Activated effector memory CD4-positive, alpha-beta T cell treated with anti-CD3 and anti-CD28 coated beads, Interleukin-2, amount 50 U/mL, for 16 hours (primary cell): ENCODE measurements at regions not wholly inside any gene's neighbourhood (a gene's known extent, or its start where the extent isn't known, plus 50 kb on each side); places are given as distances from the start of the nearest gene placed in this dataset.
A peak's percentile ranks its signal among the peaks of the same experiment; 100 is the strongest.

Experiments used
- DNase-seq: peaks from one replicate; pipeline ENCODE4 v3.0.0-alpha.2; 2020

DNA sequence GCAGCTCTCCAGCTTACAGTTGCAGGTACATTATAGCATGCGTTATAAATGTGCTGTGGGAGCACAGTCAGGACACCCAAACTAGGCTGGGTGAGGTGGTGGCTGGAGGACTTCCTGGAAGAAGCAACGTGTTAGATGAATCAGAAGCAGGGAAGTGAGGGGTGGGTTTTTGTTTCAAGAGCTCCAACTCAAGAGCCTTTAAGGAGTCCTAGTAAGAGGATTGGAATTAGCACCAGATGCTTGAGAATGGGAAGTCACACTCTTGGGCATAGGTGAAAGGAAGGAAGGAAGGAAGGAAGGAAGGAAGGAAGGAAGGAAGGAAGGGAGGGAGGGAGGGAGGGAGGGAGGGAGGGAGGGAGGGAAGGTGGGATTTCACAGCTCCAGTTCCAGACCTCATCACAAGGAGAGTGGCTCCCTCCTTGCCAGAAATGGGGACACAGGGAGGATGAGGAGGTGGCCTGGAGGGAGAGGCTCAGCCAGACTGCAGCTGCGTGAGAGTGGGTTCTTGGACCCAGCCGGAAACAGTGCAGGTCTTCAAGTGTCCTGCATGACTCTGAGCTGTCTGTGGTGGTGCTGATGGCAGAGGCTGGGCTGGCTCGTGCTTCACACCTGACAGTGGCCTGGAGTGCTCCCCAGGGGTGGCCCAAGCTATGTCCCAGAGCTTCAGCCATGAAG is 115.7 kb upstream of the GSC start:
- DNase-seq: peak; percentile 45

DNA sequence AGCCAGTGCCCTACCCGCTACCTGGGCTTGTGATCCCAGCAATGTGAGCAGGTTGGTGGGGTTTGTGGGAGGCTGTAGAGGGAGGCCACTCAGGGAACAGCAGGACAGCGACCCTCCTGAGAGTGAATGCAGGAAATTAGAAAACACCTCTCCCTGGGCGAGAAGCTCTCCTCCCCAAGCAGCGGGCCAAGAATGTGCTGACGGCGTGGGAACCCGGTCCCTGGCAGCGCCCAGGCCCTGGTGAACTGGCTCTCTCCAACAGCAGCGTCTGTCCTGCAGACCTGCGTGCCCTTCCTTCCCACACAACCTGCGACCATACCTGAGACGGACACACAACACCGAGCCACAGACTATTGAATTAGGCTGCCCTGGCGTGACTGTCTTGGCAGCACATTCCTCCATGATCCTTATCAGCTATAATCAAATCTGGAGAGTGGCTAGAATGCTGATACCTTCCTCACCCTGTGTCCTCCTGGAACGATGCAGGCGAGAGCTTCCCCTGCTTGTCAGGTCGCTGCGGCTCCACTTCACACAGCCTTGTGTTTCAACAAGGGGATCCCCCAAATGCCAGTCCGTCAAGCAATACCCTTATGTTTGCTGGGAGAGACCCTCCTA is 114.8 kb upstream of the GSC start:
- no peak for DNase-seq

DNA sequence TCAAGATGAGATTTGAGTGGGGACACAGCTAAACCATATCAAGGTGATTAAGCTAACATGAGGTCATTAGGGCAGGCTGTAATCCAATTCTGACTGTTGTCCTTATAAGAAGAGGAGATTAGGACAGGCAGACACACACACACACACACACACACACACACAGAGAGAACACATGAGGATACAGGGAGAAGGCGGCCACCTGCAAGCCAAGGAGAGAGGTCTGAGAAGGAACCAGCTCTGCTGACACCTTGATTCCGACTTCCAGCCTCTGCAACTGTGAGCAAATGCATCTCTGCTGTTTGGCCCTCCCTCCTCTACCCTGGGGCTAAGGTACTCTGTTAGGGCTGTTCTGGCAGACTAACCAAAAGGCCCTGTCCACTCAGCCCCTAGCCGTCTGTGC is 112.5 kb upstream of the GSC start:
- no peak for DNase-seq

DNA sequence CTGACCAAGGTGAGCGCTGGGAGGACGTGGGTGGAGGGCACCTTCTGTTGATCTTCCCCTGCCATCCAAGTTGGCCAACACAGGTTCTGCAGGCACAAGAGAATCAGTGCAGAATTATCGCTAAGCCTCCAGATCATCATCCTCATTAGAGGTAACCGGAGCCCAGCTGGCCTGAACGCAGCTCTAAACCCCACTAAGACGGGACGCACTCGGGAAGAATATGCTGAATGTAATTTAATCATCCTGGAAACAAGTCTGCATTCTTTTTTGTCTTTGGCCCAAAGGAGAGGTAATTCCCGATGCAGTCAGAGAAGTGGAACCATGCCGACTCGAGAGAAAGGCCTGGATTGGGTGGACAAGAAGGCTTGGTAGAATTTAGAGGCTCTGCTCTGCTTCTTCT is 111.0 kb upstream of the GSC start:
- DNase-seq: no peak

DNA sequence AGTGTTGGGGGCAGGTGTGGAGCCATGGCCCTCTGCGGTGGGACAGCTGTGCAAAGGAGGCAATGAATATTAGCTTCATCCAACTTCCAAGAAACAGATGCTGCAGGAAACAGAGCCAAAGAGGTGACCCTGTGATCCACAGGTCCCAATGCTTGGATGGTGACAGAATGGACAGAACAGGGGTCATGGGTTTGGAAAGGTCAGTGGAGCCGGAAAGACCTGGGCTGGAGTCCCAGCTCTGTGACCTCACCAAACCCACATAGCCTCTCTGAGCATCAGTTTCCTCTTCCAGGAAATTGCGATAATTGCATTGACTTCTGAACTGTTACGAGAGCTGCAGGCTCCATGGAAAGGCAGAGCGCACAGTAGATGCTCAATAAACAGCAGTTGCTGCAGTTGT is 110.2 kb upstream of the GSC start:
- no peak for DNase-seq

DNA sequence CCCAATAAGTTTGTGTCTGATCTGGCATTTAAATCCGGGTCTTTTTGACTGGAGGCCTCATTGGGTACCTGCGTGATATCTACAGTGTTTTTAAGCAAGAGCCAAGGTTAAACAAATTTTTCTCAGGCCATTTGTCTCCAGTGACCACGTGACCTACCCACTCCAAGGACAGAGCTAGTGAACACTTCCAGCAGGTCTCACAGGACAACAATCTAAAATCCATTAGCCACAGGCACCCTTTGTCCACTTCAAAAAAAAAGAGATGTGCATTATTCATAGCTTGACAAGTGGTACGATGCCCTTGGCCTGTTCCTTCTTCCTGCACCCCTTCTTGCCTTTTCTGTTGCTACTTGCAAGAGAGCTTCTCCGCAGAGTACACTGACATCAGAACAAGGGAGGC is 109.6 kb upstream of the GSC start:
- no peak for DNase-seq

DNA sequence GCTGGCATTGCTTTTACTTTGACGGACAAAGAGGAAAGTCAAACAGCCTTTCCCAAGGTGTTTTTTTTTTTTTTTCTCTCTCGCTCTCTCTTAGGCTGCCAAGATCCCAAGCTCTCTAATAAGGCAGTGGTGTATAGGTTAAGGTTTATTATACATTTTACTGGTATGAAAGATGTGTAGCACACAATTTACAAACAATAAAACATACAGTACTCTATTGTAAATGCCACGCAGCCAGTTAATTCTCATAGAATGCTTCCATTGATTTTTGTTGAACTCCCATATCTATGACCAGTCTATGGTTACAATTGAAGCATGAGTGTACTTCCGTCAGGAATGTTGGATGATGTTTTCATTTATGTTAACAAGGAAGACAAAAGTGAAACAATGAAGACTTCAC is 106.4 kb upstream of the GSC start:
- DNase-seq: no peak

DNA sequence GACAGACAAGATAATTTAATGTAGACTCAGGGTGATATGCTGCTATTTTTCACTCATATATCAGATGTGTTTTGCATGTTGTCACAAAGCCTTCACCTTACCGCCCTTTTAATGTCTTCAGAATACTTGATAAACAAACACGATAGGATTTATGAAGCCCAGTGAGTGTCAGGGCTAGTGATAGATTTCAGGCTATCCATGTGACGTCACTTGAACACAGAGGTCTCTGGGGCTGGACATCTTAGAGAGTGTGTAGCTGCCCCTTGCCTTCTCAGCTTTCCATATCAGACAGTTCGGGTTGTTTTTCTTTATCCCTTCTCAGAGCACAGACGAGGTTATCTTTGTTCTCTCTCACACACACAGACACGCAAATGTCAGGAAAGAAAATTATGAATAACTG is 105.3 kb upstream of the GSC start:
- DNase-seq: no peak

DNA sequence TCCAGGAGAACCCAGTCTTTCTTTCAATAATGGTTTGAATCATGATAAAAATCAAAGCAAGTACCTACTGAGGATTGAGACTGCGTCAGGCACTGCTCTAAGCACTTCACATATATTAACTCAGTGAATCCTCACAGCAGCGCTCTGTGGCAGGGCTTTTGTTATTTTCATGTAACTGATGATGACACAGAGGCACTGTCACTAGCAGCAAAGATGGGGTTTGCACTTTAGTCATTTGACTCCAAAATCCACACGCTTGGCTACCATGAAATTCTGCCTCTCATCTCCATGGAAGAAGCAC is 98.8 kb upstream of the GSC start:
- no peak for DNase-seq

DNA sequence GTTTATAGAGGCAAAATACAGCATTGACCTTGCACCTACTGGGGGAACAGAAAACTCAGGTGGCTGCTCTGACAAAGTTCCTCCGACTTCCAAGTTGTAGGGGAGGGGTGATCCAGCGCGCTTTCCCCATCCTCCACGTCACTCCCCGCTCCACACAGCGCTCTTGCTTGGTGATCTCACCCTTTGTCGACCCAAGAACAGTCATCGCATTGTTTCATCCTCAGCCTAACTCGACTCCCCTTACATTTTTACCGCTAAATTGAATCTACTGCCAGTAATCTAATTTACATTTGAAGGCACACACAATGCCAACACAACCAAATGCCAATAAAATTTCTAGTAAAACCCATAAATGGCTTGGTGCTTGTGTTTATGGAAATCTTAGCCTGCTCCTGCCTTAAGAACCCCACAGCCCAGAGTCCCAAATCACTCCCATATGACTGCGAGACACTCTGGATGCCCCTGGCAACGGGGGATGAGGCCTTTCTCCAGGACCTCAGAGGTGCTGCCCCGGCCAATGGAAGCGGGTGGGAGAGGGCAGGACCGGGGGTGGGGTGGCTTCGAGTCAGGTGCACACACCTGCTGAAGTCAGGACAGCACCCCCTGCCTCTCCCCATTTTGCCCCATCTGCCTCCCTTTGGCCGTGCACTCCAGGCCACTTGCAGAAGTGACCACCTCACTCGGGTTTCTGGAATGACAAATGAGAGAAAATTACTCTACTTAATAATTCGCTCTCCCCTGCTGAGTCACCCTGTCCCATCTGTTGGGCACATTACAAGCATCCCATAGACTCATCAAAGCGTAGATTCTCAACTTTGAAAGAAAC is 98.2 kb upstream of the GSC start:
- no peak for DNase-seq

DNA sequence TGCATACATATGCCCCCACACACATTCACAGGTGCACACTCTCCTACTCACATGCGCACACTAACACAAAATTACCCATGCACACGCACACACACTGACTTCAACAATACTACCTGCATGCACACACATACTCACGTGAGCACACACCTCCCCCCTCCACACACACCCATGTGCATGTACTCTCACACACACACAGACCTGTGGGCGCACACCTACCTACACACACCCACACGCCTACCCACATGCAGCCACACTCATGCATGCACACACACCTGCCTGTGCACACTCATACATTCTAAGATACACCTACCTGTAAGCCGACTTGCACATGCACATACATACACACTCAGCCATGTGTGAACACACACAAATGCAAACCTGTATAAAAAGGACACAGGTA is 97.3 kb upstream of the GSC start:
- DNase-seq: no peak

DNA sequence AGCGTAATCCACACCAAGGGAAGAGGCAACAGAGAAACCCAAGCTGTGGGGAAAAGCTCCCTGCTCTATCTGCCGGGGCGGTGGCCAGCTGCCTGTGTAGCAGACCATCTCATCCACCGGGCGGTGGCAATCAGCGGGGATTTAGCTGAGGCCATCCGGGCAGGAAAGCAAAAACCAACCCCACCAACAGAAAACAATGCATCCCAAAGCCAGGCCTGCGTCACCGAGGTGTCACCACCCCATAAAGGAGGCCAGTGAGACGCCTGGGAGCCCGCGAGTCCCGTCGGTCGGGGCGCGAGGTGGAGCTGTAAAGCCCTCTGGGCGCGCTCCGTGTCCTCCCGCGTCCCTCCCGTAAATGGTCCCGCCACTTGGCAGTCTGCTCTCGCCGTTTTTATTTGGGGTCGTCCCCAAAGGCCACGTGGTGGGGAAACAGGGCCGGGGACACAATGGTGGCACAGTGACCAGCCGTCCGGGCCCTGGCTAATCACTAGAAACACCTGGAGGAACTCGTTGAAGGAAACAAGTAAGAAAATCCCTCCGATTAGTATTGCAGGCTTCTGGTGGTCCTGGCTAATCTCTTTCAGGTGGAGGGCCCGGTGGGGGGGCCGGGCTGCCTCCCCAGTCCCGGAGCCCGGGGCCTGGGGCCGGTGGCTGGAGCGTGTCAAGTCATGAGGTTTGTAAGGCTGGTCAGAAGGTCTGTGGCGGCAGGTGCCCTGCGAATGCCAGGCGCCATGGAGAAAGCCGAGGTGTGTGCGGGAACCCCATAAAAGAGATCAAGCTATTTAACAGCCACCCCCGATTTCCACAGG is 94.7 kb upstream of the GSC start:
- DNase-seq: no peak

DNA sequence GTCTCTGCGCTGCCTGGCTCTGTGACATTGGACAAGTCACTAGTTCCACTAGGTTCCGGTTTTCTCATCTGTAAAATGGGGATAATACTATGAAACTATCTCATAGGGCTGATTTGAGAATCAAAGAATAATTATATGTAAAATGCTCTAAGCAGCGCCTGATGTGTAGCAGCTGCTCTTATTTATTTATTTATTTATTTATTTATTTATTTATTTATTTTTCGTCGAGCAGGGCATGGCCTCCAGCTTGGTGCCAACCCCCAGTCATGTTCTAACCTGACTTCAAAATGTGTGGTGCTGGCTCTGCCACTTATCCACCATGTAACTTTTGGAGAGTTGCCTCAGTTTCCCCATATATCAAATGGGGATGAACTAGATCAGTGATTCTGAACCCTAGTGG is 93.5 kb upstream of the GSC start:
- no peak for DNase-seq

DNA sequence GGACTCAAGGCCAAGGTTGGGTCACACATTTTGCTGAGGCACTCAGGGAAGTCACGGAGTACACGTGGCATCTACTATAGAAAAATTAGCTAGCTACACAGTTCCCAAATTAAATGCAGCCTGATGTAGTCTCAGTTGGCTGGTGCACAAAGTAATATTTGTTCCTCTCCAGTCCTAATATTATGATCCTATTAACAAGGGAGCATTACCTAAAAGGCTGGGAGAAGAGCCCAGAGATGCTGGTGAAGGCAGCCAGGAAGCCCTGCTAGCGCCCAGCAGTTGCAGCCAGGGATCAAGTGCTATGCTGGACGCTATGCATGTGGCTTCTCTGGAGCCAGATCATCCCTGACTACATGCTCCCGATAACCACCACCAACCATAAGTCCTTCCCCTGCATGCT is 88.0 kb upstream of the GSC start:
- no peak for DNase-seq

DNA sequence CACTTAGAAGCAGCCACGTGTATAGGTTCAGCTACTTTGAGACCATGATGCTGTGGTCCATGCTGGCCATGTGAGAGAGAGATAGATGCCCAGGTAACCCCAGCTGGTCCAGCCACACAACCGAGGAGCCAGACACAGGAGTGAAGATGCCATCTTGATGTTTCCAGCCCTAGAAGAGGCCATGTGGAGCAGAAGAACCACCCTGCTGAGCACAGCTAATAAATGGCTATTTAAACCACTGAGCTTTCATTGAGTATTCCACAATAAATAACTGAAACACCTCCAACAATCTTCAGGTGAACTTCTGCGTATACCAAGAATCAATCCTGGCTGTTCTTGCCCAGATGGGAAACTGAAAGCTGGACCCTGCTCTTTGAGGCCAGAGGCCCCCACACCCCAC is 84.0 kb upstream of the GSC start:
- no peak for DNase-seq

DNA sequence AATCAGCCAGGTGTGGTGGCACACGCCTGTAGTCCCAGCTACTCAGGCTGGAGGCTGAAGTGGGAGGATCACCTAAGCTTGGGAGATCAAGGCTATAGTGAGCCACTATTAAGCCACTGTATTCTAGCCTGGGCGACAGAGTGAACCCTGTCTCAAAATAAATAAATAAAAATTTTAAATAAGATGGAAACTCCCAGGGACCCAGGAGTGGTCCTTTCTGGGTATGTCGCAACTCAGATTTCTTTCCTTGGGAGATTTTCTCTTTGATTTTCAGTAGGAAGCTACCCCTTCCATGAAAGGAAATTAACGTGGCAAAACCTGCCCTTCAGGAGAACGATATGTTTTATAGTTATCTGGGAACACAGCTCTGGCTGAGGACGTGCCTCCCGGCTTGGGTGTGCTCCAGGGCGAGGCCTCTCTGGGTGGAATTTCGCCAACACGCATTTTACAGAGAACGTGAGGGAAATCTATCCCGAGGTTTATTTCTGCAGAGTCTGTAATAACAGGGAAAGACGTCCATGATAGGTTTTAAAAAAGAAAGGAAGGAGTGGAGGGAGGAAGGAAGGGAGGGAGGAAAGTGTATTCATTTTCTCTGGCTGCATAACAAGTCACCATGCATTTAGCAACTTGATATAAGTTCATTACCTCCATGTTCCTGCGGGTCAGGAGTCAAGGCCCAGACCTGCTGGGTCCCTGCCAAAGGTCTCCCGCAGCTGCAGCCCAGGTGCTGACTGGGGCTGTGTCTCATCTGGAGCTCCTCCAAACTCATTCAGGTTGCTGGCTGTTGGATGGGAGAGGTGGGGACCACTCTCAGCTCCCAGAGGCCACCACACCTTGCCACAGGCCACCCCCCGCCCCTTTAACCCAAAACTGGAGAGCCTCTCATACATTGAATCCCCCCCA is 80.6 kb upstream of the GSC start:
- no peak for DNase-seq

DNA sequence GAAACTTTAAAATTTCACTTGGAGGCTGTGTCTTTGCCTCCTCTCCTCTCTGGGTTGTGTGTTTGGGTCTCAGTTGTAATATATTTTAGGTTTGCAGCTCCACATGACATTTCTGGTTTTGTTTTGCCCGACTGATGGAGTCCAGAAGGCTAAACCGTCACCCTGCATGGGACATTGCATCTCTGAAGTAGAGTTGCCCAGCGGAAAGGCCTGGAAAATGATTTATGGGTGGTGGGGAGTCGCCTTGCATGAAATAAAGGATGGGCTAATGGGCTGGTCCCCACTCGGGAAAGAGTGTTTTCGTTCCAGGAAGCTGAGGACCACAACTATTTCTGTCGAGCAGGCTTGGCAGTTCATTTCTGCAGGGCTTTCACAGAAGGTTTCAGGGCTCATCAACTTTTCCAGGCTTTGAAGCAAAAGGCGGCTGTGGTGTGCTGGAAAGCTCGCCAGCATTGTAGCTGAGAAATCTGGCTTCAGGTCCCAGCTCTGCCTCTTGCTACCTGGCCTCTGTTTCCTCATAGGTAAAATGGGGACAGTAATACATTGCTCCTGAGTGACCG is 74.8 kb upstream of the GSC start:
- no peak for DNase-seq

DNA sequence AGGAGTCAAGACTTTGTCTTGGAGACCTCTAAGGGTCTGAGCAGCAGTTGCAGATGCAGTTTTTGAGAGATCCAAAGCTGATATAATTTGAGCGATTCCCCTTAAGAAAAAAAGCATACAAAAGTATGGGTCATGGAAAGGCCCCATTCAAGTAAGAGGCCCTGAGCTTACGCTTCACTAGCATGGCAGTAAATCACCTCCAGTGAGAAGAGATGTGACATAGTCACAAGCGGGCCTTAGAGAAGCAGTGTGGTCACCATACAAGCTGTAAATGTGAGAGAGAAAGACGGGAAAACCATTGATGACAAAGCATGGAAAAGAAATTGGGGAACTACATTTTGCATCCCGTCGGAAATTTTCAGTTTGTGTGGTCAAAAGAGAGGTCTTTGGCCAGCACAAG is 70.6 kb upstream of the GSC start:
- no peak for DNase-seq

DNA sequence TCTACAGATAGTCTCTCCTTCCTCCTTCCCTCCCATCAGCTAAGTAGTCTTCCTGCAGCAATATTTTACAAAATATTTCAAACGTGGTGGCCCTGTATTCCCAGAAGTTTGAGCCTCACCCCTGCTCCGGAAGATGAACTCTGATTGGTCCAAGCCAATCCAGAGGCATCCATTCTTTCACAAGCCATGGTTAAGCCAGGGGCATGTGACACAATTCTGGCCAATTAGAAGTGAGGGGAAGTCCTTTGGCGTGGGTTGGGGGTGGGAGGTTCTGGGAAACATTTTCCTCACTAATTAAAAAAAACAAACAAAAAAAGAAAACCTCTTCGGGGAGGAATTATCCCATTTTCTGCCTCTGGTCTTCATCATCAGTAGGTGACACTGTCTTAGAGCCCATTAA is 69.4 kb upstream of the GSC start:
- no peak for DNase-seq

DNA sequence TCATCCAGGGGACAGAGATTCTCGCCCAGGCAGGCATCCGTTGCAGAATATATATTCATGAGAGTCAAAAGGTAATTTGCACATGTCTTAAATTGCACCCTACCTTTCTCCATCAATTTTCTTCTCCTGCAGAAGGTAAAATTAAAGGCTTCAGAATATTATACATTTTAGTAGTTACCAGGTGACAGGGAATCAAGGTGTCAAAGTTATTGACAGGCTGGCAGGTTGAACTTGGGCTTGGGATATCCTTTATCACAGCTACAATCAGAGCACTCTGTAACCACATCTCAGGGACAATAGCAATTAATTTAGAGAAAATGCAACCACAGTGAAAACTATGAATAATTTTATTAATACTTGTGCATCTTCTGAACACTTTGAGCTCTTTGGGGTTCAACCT is 66.9 kb upstream of the GSC start:
- no peak for DNase-seq

DNA sequence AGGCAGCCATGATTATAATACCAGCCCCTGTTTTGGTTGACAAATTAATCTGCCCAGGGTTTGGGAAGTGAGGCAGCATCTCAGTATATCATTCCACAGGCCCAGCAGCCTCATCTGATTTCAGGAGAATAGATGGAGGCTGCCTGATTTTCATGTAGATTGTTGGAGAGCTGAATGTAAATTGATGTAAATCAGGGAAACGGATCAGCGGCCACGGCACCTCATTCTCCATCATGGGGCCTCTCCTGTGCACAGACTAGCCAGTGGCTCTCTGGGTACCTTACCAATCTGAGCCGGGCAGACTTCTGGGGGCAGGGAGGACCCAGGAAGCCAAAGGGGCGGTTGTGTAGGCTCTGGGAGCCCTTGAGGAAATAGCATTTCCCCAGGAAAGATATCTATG is 63.7 kb upstream of the GSC start:
- DNase-seq: no peak

DNA sequence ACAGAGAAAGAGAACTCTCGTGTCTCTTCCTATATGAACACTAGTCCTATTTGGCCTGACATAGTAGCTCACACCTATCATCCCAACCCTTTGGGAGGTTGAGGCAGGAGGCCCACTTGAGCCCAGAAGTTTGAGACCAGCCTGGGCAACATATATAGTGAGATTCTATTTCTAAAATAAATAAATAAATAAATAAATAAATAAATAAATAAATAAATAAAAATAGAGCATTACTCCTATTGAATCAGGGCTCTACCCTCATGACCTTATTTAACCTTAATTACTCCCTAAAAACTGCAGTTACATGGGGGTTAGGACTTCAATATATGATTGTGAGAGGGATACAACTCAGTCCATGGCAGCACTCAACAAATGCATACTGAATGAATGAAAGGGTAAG is 61.2 kb upstream of the GSC start:
- DNase-seq: no peak
